RPMI8226 (cell line): ENCODE measurements at regions not wholly inside any gene's neighbourhood (a gene's known extent, or its start where the extent isn't known, plus 50 kb on each side); places are given as distances from the start of the nearest gene placed in this dataset.
"Not testable (repeated sequence)": the region's sequence is repeated elsewhere in the genome, so short reads cannot be mapped to it uniquely, and the experiment has no call there.

Experiments used
- DNase-seq: peaks from one replicate; pipeline ENCODE4 v3.0.0-alpha.2; 2015

DNA sequence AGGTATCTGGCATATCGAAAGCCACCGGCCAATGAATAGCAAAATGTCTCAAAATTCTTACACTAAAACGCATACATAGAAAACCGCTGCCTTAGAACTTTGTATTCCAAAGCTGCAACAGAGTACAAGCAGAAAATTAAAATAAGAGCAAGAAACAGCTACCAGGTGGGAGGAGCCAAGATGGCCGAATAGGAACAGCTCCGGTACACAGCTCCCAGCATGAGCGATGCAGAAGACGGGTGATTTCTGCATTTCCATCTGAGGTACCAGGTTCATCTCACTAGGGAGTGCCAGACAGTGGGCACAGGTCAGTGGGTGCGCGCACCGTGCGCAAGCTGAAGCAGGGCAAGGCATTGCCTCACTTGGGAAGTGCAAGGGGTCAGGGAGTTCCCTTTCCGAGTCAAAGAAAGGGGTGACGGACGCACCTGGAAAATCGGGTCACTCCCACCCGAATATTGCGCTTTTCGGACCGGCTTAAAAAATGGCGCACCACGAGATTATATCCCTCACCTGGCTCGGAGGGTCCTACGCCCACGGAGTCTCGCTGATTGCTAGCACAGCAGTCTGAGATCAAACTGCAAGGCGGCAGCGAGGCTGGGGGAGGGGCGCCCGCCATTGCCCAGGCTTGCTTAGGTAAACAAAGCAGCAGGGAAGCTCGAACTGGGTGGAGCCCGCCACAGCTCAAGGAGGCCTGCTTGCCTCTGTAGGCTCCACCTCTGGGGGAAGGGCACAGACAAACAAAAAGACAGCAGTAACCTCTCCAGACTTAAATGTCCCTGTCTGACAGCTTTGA lies 367.2 kb upstream of the ATP11B start:
- not testable (repeated sequence) for DNase-seq

DNA sequence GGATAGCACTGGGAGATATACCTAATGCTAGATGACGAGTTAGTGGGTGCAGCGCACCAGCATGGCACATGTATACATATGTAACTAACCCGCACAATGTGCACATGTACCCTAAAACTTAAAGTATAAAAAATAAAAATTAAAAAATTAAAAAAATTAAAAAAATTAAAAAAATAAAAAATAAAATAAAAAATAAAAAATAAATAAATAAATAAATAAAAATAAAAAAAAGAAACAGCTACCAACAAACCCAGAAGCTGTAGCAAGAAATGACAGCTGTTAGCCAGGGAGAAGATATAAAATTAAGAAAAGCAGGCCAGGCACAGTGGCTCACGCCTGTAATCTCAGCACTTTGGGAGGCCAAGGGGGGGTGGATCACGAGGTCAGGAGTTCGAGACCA lies 361.3 kb upstream of the ATP11B start:
- DNase-seq = not testable (repeated sequence)

DNA sequence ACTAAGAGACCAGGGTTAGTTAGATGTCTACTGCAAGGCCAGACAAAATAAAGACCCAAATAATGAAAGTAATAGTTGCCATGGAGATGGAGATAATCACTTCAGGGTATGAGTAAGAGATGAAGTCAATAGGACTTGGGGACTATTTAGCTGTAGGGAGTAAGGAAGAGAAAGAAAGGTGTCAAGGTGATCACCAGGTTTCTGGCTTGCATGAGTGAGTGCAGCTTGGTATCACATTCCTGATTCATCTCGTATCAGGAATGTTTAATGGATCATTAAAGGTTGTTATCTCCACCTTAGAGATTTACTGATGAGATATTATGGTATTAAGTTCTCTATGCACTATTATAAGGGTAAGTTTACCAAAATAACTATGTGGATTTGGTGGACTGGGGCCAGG lies 357.4 kb upstream of the ATP11B start:
- DNase-seq = no peak

DNA sequence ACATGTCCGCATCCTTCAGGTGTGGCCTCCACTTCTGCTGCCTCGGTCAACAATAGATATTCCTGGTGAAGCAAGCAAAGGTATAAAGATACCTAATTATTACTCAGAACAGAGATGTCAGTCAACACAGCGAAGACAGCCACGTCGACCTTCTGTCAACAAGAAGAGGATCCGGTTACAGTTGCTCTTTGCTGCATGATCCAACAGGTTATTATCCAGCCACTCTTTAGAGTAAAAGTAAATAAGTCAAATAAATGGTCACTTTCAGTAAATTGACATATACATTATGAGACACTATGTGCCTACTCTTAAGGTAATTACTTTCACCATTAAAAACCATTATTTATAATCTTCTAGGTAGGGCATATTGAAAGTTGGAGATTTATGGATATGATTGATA lies 356.8 kb upstream of the ATP11B start:
- no peak for DNase-seq

DNA sequence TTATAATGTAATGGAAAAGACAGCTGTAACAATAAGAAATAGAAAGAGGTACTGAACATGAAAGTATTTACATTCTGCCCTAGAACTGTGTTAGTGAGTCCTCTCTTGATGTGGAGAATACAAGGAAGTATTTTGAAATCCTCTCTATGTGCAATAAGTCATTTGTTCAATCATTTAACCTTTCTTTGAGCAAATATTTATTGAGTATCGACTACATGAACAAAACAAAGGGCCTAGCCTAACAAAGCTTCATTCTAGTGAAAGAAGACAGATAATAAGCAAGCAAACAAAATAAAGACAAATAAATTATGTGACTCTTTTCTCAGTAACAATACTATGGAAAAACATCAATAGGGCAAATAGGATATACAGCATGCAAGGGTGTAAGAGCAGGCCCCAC lies 354.9 kb upstream of the ATP11B start:
- no peak for DNase-seq

DNA sequence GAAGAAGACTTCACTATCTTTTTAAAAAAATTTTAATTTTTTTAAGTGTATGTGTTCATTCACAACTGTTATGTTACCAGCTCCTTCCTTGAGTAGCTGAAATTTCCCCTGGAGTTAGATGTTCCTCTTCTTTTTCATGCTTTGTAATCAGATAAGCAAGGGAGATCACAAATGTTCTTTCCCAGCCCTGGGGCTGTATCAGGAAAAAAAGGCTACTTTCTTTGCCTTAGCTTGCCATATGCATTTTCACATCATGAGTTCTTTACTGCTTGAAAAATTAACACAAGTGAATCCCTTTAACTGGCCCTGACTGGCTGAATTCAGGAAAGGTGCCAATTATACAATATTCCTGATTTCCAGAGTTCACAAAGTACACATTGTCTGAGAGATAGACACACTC lies 353.2 kb upstream of the ATP11B start:
- no peak for DNase-seq

DNA sequence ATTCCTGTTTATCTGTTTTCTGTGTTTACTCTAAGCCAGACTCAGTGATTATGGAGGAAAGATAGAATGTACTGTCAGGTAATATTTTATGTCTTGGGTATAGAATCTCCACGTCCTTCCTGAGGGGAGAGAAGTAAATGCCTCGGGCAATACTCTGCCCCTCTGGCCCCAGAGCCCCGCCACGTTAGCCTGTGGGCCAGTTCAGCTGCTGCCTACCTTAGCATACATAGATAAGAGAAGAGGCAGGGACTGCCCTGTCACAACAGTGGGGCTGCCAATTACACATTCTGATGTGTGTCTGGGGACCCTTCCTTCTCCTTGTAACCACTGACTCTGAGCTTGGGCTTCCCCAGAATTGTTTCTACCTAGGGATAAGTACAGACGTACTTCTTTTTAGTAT lies 347.7 kb upstream of the ATP11B start:
- no peak for DNase-seq

DNA sequence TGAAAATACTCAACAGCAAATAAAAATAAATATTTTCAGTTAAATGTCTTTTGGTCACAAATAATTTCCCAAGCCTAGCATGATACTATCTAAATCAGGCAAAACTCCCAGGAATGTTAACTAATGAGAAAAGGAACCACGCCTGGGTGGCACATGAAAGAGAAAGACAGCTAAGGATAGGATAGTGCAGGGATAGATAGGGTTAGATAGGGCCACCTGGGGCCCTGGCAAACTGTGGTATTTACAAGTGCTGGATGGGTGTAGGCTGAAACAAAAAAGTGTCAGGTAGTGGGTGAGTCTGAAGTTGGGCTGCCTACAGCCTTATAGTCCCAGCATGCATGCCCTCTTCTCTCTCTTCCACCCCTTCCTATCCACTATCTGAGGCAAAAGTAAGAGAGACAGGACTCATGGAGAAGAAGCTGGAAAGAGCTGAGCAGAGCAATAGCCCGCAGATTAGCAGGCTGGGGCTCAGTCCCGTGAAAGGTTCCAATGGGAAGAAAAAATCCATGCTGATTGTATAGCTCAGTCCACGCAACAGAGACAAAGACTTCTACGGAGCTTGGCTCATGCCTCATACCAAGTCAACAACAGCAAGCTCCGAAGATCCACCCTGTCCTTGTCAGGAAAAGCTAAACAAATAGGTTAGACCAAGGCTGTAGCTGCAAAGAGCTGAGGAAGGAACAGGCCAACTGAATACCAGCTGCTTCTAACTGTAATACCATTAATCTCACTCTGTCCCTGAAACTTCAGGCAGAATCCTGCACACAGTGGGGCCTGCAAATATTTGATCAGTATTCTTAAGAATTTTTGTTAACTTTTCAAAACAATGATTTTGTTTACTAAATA lies 342.1 kb upstream of the ATP11B start:
- DNase-seq = no peak

DNA sequence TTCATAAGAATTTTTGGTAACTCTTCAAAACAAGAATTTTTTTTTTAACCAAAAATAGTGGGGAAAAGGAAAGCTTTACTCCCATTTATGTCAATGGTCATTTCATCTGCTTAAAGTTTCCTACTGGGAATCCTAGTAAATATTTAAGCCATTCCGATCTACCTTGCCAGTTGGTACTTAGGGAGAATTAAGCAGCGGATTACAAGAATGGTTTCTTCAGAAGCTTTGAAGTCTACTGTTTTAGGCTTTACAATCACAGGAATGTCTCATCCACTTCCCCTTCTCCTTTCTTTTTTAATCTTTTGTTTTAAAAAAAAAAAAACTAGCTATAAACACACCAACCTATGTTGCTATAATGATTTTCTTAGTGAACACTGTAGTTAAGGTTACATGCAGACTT lies 341.4 kb upstream of the ATP11B start:
- no peak for DNase-seq

DNA sequence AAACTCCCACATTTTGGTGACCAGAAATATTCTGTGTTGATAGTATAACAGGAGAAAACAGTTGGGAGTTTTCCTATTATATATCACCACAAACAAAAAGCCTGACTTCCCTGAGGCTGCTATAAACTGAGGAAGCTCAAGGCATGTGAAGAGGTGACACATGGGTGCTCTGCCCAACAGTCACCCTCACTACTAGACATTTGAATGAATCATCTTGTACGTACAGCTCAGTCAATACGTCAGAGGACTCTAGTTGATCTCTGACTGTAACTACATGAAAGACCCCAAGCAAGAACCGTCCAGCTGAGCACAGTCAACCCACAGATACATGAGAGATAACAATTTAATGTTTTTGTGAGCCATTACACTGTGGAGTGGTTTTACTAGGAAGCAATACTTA lies 338.3 kb upstream of the ATP11B start:
- DNase-seq = no peak

DNA sequence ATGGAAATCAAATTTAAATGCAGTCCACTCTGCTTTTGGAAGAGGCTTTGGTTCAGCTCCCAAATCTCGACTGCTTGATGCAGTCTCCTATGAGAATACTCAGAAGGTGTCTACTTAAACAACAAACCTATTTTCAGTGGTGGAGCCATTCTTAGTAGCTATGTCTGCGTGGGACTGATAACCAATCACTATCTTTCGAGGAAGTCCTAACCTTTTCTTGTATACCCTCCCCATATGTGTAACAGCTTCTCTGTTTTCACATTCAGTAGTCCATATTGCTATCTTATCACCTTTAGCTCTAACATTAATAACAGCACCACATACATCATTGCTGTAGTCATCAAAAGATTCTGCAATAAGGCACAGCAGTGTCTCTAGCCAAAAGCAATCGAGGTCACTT lies 333.0 kb upstream of the ATP11B start:
- DNase-seq = no peak

DNA sequence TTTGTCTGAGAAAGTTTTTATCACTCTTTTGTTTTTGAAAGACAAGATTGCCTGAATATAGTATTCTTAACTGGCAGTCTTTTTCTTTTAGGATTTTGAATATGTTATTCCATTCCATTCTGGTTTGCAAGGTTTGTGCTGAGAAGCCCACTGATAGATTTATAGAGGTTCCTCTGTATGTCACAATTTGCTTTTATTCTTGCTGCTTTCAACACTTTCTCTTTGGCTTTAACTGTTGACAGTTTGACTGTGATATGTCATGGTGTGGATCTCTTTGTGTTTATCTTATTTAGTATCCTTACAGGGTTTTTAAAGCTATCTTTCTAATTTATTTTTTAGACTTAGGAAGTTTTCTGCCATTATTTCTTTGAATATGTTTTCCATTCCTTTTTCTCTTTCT lies 331.2 kb upstream of the ATP11B start:
- no peak for DNase-seq

DNA sequence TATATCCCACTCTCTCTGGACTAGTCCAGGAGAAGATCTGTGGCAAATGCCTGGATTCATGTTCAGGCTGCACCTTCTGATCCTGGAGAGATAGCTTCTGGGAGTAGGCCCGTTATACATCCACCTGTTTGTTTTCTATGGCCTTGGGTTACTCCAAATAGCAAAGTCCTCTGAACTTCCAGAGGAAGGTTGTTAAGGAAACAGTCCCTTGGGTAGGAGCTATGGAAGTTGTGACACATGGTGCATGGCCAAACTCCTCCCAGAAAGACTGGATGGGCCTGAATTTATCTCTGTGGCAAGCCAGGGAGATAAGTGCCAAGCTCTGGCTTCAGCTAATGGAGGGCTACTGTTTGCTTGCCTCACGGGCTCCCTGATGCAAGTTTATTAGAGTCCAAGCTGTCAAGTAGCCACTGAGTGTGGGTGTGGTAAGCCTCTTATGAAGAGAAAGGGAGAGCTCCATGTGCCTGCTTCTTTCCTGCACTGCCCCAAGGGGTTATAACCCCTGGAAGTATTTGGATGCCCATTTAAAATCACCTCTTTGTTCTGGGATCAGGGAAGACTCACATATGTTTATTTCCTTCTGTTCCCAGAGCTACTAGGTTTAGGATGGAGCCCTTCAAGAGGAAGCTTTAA lies 328.7 kb upstream of the ATP11B start:
- no peak for DNase-seq

DNA sequence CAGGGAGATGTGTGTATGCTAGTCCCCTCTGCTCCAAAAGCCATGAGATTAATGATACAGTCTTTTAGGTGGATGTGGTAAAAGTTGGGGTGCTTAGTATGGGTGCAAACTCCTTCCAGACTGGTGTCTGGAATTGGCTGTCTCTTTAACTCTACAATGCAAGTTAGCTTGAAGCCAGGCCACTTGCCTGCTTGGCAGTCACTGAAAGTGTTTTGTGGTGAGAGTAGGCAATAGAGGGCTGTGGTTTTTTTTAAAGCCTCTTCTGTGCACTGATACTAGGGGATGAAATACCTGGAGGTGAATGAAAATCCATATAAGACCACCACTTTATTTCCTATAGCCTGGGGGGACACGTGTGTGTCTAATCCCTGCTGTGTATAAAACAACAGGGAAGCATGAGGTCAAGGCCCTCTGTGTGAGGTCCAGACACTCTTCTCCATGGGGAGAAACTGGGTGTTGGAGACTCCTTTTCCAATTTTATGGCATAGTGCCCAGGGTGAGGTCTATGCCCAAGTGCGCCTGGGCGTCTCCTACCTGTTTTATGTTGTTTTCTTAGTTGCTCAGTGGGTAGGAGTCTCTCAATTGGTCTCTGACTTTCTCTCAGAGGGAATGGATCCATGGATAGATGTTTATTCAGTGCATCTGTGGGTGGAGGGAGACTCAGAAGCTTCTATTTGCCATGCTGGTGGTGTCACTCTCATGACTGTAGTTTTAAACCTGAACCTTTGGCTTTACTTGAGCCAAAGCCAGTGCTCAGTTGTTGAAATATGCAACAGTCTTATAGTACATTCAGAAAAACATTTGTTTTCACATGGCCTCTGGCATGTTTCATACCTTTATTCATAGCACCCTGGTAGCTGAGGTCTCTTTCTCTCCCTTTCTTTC lies 327.8 kb upstream of the ATP11B start:
- no peak for DNase-seq

DNA sequence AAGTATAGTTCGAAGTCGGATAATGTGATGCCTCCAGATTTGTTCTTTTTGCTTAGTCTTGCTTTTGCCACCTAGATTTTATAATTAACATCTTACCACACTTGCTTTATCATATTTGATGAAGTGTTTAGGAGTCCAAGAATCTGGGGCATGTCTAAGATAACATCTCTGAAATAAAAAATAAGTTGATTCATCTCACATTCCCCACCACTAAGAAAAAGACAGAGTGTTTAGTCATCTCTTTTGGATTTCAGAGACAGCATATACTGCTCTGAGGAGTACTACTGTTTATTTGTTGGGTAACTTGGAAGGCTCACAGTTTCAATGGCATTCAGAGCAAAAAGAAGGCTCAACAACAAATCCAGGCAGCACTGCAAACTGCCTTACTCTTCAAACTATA lies 324.2 kb upstream of the ATP11B start:
- DNase-seq = no peak

DNA sequence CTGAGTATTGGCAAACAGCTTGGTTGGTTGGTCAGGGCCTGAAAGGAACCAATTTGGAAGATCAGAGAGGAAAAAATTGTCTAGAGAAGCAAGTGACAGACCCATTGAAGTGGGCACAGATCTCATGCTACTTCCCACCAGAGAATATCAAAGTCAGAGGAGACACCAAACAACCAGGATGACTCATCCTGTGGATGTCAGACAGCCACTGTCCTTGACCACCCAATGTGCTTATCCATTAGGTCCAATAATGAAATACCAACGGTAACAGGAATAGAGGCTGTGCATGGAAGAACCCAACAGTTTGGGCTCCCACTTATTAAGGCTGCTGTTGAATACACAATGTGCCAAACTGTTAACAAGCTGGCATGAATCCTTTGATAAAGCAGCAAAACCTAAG lies 323.1 kb upstream of the ATP11B start:
- no peak for DNase-seq

DNA sequence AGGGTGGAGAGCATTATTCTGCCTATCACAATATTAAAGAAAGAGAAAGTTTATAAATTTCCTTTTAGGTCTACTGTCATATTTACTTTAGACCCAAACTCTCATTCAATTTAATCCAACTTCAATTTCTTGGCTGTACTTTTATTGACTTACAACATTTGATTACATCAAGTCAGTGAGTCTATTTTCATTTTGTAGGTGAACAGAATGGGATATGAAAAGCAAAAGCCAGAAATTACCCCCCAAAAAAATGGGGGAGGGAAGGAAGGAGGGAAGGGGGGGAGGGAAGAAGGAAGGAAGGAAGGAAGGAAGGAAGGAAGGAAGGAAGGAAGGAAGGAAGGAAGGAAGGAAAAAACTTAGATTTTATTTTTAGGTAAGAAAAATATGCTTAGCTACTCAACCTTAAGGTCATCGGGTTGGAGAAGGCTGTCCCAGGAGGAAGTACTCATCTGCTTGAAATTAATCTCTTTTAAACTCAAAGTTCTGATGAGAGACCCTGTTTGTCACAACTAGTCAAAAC lies 320.1 kb upstream of the ATP11B start:
- DNase-seq = no peak

DNA sequence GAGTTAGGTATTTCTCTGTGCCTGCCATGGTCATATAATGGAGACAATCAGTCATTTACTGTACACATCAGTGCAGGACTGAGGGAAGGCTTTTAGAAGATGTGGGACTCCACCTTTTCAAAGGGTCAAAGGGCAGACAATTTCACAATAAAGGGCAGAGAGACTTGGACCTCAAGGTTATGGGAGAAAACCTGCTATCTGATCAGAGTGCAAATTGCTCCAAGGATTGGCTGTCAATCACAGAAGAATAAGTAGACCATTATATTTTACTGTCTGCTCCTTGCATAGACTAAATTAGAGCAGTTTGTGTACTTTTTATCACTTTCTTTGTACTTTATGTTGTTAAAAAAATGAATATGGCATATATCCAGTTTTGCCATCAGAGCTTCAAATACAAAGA lies 314.9 kb upstream of the ATP11B start:
- DNase-seq = no peak

DNA sequence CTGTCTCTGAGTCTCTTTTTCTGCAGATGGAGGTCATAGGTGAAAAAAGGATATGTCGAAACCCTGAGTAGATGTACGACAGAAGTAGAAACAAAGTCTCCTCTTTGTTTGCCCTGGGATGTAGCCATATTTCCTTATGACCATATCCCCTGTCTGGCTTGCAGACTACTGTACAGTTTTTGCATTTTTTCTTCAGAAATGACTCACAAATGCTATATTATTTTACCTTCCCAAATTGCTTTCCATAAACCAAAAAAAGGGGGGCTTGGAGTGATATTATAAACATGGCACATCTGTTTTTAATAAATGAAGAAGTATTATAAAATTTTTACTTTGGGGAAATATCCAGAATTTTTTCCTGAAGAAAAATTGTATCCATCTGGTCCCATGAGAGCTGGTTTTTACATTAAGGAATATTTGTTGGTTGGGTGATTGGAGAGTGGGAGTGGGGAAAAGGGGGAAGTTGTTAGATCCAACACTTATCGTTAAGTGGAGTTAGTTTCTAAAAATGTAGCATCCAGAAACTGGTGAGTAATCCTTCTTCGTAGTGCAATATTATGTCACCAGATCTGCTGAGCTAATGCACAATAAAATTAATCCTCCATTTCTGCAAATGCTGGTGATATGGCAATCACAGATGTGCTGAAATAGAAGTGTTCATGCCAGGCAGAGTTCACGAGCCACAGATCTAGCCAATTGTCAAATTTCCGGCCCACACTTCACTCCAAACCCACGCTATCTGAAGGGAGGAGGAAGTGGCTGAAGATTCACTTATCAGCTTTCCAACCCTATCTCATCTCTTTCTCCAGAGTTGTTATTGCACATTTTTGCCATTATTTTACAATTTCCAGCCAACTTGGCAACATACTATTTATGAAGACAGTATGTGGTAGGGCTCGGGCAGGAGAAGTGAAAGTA lies 313.6 kb upstream of the ATP11B start:
- DNase-seq = no peak

DNA sequence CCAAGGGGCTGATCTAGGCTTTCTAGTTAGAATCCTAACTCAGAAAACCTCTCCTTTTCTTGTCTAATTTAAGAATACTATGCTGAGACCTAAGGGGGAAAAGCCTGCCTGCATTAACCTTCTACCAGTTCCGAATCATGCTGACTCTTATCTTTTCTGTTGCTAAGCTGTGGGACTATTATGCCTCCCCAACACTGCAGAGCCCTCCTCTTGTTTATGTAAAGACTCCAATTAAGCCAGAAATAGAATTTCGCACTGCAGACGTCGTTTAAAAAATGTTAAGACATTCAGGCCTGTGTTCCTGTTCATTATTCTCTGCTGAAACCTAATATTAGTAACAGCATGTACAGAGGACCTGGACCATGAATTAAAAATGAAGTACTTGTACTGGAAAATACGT lies 310.6 kb upstream of the ATP11B start:
- no peak for DNase-seq

DNA sequence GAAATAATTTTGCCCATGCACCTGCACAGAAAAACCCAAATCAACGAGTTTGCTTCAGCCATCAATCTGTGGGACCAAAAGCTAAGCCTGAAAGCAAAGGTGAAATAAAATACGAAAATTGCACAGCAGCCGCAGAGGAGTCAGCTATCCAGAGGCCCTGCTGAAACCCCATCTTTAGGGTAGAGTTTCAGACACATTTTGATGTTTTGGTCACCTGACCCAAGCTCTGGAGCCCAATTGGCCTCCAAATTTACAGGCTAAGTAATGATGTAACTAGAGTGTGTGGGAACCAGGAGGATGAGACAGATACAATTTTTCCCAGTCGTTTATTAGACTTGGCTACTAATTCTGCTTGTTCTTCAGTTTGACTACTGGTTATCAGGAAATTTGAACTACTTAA lies 308.6 kb upstream of the ATP11B start:
- no peak for DNase-seq

DNA sequence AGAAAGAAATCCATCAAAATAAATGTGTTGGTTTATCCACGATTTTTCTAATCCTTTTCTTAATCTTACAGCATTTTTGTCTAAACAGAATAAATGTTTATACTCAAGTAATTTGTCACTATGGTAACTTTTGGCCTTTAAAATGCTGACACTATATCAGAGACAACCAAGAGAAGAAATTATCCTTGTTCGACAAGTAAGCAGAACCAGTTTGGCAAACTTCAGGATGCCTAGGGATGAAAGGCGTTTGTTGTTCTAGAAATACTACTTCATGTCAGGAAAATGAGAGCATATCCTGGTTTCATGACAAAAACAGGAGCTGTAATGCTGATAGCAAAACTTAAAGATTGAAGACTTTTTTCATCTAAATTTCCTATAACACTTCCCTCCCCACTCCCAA lies 308.0 kb upstream of the ATP11B start:
- no peak for DNase-seq
